ENCODE measurements at regions not wholly inside any gene's neighbourhood (a gene's known extent, or its start where the extent isn't known, plus 50 kb on each side); places are given as distances from the start of the nearest gene placed in this dataset.

DNA sequence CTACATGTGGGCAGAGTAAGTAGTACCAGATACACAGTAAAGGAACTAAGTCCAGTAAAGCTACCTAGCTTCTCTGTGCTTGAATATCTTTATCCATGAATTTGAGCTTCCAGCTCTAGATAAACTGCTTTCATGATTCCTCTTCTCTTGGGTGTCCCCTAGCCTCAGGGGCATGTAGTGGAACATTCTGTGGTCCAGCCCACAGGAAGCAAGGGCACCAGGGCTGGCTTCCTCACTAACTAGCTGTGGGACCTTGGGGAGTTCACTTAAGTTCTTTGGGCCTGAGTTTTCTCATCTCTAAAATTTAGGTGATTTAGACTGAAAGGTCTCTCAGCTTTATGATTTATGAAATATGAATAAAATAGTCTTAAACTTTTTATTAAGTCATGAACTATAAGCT is 185.7 kb downstream of the KATNAL1 start:
- TF ChIP-seq, protein P1, sequence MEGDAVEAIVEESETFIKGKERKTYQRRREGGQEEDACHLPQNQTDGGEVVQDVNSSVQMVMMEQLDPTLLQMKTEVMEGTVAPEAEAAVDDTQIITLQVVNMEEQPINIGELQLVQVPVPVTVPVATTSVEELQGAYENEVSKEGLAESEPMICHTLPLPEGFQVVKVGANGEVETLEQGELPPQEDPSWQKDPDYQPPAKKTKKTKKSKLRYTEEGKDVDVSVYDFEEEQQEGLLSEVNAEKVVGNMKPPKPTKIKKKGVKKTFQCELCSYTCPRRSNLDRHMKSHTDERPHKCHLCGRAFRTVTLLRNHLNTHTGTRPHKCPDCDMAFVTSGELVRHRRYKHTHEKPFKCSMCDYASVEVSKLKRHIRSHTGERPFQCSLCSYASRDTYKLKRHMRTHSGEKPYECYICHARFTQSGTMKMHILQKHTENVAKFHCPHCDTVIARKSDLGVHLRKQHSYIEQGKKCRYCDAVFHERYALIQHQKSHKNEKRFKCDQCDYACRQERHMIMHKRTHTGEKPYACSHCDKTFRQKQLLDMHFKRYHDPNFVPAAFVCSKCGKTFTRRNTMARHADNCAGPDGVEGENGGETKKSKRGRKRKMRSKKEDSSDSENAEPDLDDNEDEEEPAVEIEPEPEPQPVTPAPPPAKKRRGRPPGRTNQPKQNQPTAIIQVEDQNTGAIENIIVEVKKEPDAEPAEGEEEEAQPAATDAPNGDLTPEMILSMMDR (conservative IDR thresholded peaks at IDR 0.05; ENCODE audit: low read depth in 2 of 2): no peak
- TF ChIP-seq EZH2 (IDR thresholded peaks at IDR 0.05; ENCODE audit: low read depth, unreplicated experiment) (no peak), POLR2AphosphoS5 (IDR thresholded peaks at IDR 0.05; ENCODE audit: low read depth) (no peak), CREB1 (CRISPR knock-in tag; IDR thresholded peaks at IDR 0.05; ENCODE audit: low read depth) (no peak), ZNF331 (CRISPR knock-in tag; IDR thresholded peaks at IDR 0.05; ENCODE audit: low read depth) (no peak)

Measured in GM23338 (cell line).